Panc1 (cell line): ENCODE measurements at regions not wholly inside any gene's neighbourhood (a gene's known extent, or its start where the extent isn't known, plus 50 kb on each side); places are given as distances from the start of the nearest gene placed in this dataset.

ENCODE experiments used
- ATAC-seq: fragments of 200-7000 bp; cut with Tn5 transposase; 2 replicates; pipeline ENCODE4 v1.9.1; 2020; ENCODE audit warnings: mild to moderate bottlenecking, moderate library complexity
- BruUV-seq: library from RNA; stranded (reverse); fragments of 400-500 nt; replicated peaks from 2 replicates; lab custom pipeline; 2021; lab: Mats Ljungman, UMichigan
- CTCF ChIA-PET: fragments of 300-600 bp; sonication (Branson Sonifier 250); formaldehyde crosslinking; loops from one replicate; lab custom pipeline; 2022; ENCODE audit warnings: antibody characterized with exemption; lab: Charles Lee
- POLR2A ChIA-PET: fragments of 300-600 bp; sonication (Branson Sonifier 250); formaldehyde crosslinking; loops from one replicate; lab custom pipeline; 2022; ENCODE audit warnings: antibody characterized with exemption; lab: Charles Lee
- DNase-seq: peaks from one replicate; pipeline ENCODE4 v3.0.0-alpha.2; 2010; ENCODE audit warnings: low read depth, low spot score
- H3K27ac ChIP-seq: 2 replicates; pipeline ENCODE4 v1.5.1; 2011; ENCODE audit warnings: mild to moderate bottlenecking, low read length, inconsistent platforms
- H3K27me3 ChIP-seq: fragments of 200-500 bp; sonication (Bioruptor generic); 2 replicates; pipeline ENCODE4 v1.6.0; 2014; ENCODE audit warnings: low read length, inconsistent platforms; ENCODE audit not compliant: control insufficient read depth, insufficient read depth
- H3K36me3 ChIP-seq: fragments of 200-500 bp; sonication (Bioruptor generic); 2 replicates; pipeline ENCODE4 v1.5.1; 2014; ENCODE audit warnings: inconsistent platforms, mild to moderate bottlenecking, low read length, moderate library complexity; ENCODE audit not compliant: control insufficient read depth, insufficient read depth
- H3K4me1 ChIP-seq: 2 replicates; pipeline ENCODE4 v1.5.1; 2011; ENCODE audit warnings: inconsistent platforms, mild to moderate bottlenecking, low read length, moderate library complexity; ENCODE audit not compliant: control insufficient read depth, insufficient read depth
- H3K4me3 ChIP-seq, 2 experiments: 2 replicates each; pipeline ENCODE4 v1.5.1; 2011 to 2012; ENCODE audit warnings: low read depth in 2 of 2, low read length in 2 of 2, mild to moderate bottlenecking in 2 of 2, inconsistent platforms in 1 of 2, moderate library complexity in 1 of 2
- H3K9me3 ChIP-seq: fragments of 200-500 bp; sonication (Bioruptor generic); 2 replicates; pipeline ENCODE4 v1.5.1; 2014; ENCODE audit warnings: low read depth, mild to moderate bottlenecking, inconsistent platforms, low read length, moderate library complexity; ENCODE audit not compliant: control insufficient read depth, insufficient read depth
- POLR2AphosphoS5 ChIP-seq: IDR thresholded peaks from 2 replicates; pipeline ENCODE4 v1.6.1; 2012; ENCODE audit warnings: mild to moderate bottlenecking, low read depth, low read length, moderate library complexity
- SIN3A ChIP-seq: IDR thresholded peaks from 2 replicates; pipeline ENCODE4 v1.6.1; 2012; ENCODE audit warnings: low read depth, mild to moderate bottlenecking, low read length, moderate library complexity, borderline replicate concordance; ENCODE audit not compliant: insufficient read depth
- TCF7L2 ChIP-seq: IDR thresholded peaks from 2 replicates; pipeline ENCODE4 v1.6.1; 2011; ENCODE audit warnings: mild to moderate bottlenecking, low read depth, low read length, inconsistent platforms
- in situ Hi-C: cut with HindIII; loops from 2 replicates; pipeline ENCODE4 v1.10.0; 2016; ENCODE audit warnings: low sequenced_read_pairs, low pct_unique_long_range_greater_than_20kb
- intact Hi-C: fragments of 100-400 bp; cut with micrococcal nuclease; formaldehyde crosslinking; loops from one replicate; pipeline ENCODE4 v1.10.0; 2022; ENCODE audit not compliant: unreplicated experiment
- TF ChIP-seq, protein P1 (sequence below): fragments of 450-650 bp; IDR thresholded peaks from 2 replicates; pipeline ENCODE4 v1.5.1; 2017; ENCODE audit warnings: mild to moderate bottlenecking
- TF ChIP-seq, protein P2 (sequence below), 2 experiments: IDR thresholded peaks; 2 replicates each; pipeline ENCODE4 v1.6.1; 2011 to 2012; ENCODE audit warnings: low read depth in 2 of 2, control low read depth in 1 of 2, low read length in 1 of 2, mild to moderate bottlenecking in 1 of 2, moderate library complexity in 1 of 2; ENCODE audit not compliant: insufficient read depth in 1 of 2

DNA sequence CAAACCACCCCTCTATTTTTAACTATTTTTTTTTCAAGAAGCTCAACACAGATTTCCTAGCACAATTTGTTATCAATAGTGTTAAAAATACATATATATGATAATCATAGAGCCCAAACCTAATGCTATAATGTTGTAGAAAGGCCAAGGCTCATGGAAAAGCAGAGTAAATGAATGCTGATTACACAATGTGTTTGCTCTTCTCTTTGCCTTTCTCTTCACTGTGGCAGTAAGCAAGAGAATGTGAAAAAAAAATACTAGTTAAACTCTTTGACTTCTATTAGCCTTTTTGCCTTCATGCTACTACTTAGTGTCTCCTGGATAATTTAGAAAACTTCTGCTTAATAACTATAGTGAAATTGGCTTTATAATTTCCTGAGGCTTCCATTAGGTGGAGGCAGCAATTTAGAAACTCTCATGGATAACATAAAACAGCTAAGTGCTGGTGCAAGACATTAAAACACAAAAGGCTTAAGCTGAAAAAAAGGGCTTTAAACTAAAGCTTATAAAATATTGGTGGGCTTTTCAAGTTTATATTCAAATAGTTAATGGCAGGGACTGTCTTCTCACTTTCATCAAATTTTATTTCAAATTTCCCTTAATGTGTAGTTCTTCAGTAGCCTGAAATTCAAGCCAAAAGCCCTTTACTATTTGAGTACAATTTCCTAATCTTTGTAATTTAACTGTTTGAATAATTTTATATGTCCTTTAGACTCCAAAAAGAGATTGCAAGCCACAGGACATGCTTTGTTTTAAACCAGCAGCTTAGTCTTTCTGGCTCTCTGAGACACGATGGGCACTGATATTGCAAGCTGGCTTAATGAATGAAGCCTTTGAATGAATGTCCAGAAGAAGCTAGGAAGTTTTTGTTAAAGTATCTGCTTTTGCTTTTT is 2031.8 kb upstream of the CDH6 start:
- no TSS peak for BruUV-seq
- no peak for DNase-seq
- no peaks in the 10 kb centered on the region for H3K9me3 ChIP-seq
- no peak overlapping the region for H3K4me3 ChIP-seq
- no peaks in the 10 kb centered on the region for H3K36me3 ChIP-seq
- H3K27ac ChIP-seq: no peak overlapping the region
- H3K4me1 ChIP-seq: no peaks in the 10 kb centered on the region
- no peak for ATAC-seq
- no peaks in the 10 kb centered on the region for H3K27me3 ChIP-seq
- ChIA-PET POLR2A (no interaction called here), CTCF (no interaction called here)
- in situ Hi-C loops: no loop called here
- TF ChIP-seq TCF7L2 (no peak), SIN3A (no peak), POLR2AphosphoS5 (no peak)
- TF ChIP-seq, protein P1, sequence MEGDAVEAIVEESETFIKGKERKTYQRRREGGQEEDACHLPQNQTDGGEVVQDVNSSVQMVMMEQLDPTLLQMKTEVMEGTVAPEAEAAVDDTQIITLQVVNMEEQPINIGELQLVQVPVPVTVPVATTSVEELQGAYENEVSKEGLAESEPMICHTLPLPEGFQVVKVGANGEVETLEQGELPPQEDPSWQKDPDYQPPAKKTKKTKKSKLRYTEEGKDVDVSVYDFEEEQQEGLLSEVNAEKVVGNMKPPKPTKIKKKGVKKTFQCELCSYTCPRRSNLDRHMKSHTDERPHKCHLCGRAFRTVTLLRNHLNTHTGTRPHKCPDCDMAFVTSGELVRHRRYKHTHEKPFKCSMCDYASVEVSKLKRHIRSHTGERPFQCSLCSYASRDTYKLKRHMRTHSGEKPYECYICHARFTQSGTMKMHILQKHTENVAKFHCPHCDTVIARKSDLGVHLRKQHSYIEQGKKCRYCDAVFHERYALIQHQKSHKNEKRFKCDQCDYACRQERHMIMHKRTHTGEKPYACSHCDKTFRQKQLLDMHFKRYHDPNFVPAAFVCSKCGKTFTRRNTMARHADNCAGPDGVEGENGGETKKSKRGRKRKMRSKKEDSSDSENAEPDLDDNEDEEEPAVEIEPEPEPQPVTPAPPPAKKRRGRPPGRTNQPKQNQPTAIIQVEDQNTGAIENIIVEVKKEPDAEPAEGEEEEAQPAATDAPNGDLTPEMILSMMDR: no peak
- TF ChIP-seq, protein P2, sequence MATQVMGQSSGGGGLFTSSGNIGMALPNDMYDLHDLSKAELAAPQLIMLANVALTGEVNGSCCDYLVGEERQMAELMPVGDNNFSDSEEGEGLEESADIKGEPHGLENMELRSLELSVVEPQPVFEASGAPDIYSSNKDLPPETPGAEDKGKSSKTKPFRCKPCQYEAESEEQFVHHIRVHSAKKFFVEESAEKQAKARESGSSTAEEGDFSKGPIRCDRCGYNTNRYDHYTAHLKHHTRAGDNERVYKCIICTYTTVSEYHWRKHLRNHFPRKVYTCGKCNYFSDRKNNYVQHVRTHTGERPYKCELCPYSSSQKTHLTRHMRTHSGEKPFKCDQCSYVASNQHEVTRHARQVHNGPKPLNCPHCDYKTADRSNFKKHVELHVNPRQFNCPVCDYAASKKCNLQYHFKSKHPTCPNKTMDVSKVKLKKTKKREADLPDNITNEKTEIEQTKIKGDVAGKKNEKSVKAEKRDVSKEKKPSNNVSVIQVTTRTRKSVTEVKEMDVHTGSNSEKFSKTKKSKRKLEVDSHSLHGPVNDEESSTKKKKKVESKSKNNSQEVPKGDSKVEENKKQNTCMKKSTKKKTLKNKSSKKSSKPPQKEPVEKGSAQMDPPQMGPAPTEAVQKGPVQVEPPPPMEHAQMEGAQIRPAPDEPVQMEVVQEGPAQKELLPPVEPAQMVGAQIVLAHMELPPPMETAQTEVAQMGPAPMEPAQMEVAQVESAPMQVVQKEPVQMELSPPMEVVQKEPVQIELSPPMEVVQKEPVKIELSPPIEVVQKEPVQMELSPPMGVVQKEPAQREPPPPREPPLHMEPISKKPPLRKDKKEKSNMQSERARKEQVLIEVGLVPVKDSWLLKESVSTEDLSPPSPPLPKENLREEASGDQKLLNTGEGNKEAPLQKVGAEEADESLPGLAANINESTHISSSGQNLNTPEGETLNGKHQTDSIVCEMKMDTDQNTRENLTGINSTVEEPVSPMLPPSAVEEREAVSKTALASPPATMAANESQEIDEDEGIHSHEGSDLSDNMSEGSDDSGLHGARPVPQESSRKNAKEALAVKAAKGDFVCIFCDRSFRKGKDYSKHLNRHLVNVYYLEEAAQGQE (IDR thresholded peaks at IDR 0.05; ENCODE audit: insufficient read depth in 1 of 2, low read depth in 2 of 2, low read length in 1 of 2): no peak
- intact Hi-C loops: no loop called here

DNA sequence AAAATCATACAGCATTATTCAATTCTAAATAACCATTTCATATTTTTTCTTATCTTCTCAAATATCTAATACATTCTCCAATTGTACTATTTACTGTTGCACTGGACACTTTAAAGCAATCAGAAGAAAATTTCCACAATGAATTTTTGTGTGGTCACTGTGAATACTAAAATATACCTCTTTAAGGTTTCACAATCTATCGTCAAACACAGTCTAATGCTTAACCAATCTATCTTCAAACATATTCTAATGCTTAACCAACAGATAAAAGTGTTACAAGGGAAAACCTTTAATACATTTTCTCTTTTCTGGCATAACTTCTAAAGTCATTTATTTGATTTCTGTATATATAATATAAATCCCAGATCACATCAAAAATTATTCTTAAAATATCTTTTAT is 2035.5 kb upstream of the CDH6 start:
- no TSS peak for BruUV-seq
- H3K27me3 ChIP-seq: no peaks in the 10 kb centered on the region
- ChIA-PET POLR2A (no interaction called here), CTCF (no interaction called here)
- no peak for DNase-seq
- H3K4me3 ChIP-seq: no peak overlapping the region
- TF ChIP-seq POLR2AphosphoS5 (no peak), SIN3A (no peak), TCF7L2 (no peak)
- TF ChIP-seq, protein P1: no peak
- TF ChIP-seq, protein P2 (IDR thresholded peaks at IDR 0.05; ENCODE audit: insufficient read depth in 1 of 2, low read depth in 2 of 2, low read length in 1 of 2): no peak
- intact Hi-C loops: no loop called here
- ATAC-seq: no peak
- no peaks in the 10 kb centered on the region for H3K9me3 ChIP-seq
- no peaks in the 10 kb centered on the region for H3K4me1 ChIP-seq
- H3K36me3 ChIP-seq: no peaks in the 10 kb centered on the region
- in situ Hi-C loops: no loop called here
- H3K27ac ChIP-seq: no peak overlapping the region
